Hippocampal formation (tissue), 2 donors: ENCODE measurements at regions not wholly inside any gene's neighbourhood (a gene's known extent, or its start where the extent isn't known, plus 50 kb on each side); places are given as distances from the start of the nearest gene placed in this dataset.
A peak's percentile ranks its signal among the peaks of the same experiment; 100 is the strongest.

Source experiments
- DNase-seq, 2 donors: peaks; one replicate each; lab custom pipeline; 2025; lab: John Stamatoyannopoulos, UW

DNA sequence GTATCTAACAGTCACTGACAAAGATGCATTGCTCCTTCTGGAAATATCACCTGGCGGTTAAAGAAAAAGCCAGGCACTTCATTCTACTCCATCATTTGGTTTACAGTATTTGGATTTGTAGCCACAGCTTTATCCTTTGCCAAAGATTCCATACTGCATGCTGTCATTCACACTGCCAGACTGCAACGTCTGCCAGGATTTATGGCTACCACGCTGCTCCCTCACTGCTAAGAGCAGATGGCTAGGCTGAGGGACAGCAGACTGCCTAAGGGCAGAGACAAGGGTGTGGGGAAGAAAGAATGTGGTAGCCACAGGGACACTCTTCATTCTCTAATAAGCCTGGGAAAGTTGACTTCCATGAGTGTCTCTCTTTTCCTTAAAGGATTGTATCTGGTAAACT is 1047.0 kb downstream of the TUSC7 start:
- DNase-seq, result no peak

DNA sequence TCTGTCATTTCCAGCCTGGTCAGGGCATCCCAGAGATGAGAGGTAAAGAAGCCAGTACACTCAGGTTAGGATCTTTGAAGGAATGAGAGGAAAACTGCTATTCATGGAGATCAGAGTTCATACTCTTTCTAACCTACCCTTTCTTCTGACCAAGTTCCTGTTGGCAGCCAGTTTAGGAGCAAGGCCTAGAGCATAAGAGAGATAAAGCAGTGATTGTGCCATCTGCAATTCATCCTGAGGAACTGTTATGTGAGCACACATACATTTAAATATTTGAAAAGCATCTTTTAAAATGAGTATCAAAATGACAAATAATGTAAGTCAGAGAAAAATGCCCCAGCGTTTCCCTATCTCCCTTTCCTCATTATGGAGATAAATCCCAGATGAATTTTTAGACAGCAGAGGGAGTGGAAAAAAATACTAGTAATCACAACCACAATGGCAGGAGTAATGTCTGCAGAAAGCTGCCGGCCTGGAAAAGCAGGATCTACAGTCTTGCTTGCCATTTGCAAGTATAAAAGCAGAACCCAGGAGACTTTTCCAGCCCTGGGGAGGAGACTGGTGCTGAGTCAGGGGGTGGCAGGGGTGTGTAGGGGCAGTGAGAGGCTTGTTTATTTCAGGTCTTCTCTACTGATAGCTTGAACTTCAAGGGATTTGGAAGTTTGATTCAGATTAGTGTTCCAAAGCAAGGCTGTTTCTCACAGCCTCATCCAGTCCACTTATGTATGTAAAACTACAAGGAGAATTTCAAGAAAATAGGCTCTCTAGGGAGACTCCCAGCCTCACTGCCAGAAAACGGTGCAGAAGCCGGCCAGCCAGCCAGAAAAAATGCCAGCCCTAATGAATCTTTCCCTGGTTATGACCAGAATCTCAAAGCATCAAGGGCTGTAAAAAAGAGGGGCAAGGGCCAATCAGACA is 1052.4 kb downstream of the TUSC7 start:
- DNase-seq, result peak; percentile 24 to 45

DNA sequence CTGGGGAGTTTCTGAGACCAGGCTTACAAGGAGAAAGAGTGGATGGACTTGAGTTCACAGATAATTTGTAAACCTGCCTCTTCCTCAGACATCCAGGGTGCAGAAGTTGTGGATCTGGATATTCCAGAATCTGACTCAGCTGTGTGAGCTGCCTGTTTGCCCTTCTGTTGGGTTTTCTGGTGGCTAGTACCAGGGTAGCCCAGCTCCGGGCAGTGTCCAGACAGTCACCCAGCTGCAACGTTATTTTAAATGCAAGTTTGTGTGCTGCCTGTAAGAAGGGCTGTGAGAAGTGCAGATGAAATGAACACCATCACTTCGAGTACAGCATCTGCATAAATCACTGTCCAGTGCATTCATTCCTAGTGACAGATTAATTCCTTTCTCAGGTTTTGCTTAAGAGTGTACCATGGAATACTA is 1053.0 kb downstream of the TUSC7 start:
- peak in 1 of 2 donors; percentile 45 for DNase-seq

DNA sequence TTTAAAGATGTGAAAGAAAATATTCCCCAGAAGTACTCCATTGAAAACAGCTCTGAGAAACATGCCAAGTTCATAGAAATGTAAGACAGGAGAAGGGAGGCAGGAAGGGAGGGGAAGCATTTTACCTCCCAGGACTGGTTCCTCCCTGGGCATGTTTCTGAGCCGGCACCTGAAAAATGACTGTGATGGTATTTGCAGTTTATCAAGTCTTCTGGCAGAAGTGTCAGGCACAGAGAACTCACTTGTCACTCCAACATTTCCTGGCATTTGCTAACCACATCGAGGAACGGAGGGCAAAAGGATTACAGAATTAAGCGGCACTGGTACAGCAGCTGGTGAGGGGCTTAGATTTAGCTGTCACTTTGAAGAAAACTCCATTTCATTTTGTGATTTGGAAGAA is 1054.0 kb downstream of the TUSC7 start:
- no peak for DNase-seq

DNA sequence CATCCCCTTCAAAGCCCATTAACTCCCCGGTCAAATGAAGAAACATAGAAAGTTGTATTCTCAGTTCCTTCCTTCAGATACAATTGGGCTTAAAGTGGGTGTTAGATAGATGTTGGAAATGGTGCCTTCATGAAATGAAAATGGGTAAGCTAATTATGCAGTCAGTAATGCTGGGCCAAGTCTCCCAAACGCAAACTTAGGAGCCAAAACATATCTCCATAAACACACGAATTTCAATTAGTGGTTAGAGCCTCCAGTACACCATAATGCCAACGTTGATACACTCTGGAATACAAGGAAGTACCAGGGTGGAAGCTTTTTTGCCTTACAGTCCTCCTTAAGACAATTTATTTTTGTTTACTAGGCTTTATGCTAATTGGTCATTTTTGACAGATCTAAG is 1059.0 kb downstream of the TUSC7 start:
- no peak for DNase-seq

DNA sequence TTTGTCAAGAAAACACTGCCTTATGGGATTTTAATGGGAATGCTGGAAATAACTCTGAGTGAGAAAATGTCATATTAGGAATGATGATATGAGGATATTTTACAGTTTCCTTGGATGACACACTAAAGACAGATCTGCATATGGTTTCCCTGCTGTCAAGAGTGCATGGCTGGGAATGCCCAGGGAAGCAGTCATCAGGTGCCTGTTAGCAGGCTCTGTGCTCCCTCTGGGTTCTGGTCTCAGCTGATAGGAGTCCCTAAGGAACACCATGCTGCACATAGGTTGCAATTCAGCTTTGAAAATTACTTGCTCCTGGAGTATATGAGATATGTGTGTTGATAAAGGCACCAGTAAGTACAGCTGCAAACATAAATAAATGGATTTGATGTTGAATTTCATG is 1064.6 kb downstream of the TUSC7 start:
- DNase-seq, result no peak

DNA sequence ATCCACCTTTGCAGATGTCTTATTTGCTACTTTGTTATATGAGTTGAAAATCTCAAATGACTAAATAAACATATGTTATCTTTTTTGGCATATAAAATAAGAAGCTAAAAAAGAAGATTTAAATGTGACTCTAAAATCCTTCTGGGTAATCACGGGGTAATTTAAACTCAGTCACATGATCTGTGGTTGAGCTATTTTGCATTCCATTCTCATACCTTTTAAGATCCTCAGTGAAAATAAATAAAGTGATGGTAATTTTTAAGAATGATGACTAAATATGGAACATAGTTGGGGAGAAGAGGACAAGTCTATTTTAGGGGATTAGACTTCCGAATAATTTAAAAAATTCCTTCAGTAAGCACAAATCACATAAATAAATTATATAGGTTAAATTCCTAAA is 1076.8 kb downstream of the TUSC7 start:
- DNase-seq, result no peak

DNA sequence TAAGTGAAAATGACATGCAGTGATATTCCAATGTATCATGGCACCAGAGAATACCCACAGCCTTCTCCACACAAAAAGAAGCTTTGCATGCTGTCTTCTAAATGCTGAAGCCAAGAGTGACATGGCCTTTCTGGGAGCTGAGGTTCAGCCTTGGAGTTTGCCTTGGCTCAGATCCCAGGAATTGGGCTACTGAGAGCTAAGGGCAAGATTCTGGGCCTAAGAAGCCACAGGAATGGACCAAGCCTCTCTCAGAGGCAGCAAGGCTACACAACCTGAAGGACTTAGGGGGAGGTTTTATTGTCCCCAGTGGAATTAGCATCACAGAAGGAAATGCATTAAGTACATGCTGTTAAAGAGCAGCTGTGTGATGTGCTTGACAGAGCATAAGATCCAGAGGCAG is 1078.5 kb downstream of the TUSC7 start:
- DNase-seq, result no peak

DNA sequence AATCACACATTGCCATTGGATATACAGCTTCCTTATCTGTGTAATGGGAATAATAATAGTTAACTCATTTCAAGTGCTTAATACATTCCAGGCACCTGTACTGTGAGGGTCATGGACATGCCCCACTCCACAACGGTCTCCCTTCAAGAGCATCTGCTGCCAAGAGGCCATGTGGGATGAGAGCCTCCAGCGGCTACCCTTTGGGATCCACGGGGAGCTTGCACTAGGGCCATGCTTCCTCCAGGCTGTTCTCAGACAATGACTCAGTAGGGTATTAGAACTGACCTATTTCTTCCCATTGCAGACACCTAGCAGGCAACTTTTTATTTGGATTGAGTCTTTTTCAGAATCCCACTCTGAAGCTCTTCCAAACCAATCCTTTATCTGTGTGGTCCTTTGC is 1078.9 kb downstream of the TUSC7 start:
- no peak for DNase-seq

DNA sequence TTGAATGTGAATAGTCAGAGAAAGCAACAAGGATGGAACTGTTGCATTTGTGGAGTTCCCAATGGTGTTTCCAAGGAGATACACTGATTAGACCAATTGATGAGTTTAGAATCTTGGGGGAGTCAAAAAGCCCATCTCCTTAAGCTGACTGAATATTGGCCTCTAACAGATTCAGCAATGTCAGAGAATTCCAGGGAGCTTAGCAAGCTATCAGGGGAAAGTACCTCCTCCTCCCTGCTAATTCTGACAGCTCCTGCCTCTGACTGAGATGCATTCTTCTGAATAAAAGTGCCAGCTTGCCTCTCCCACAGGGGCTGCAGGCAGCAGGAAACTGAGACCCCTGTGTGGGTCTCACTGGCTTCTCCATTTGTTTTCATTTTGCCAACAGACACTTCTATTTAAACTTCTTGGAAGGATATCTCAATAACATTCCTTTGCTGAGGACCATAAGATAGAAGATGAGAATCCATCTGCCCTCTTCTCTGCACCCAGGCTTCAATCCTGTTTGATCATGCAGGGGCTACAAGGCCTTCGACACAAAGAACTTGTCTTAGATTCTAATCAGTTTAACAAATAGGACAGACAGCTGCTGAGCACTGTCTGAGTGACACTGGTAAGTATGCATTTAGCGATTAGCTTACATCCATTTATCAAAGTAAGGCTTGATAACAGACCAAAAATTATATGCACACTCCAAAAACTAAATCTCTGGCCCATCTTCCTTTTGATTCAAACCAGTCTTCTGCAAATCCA is 1080.8 kb downstream of the TUSC7 start:
- DNase-seq, result no peak

DNA sequence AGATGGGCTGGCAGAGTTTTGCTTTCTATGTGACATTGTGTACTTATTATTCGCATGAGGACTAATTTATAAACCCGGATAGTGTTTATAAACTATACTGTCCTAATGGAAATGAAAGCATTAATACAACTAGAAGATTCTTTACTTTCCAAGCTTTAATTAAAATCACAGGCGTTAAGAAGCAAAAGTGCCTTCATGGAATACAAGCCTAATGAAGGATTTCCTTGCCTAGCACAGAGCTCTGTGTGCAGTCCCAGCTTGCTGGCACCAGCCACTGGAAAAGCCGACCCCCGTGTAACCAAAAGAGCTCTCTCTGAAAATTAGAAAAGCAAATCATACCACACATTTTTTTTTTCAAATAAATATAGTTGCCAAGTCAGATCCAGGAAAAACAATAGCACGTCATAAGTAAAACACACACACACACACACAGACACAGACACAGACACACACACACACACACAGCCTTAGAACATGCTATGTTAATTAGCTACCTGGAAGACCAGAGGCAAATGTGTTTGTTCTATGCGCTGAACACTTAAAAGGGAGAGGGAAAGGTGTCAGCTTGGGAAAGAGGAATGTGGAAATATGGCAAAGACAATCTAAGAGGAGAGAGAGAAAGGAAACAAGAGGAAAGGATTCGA is 1084.2 kb downstream of the TUSC7 start:
- DNase-seq, result peak in 1 of 2 donors; percentile 33

DNA sequence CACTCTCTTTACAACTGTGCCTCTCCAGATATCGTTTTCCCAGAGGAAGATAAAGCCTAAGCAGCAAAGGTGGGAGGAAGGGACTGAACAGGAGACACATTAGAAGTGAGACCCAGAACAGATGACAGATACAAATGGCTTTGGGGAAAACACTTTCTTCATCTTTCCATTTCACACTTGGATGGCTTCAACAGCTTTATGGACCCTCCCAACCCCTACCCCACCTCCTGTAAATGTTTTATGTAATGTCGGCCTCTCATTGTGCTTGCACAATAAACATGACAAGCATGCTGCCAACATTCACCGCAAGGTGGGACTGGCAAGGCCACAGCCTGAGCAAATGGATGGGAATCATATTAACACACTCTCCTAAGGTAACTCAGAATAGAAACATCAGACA is 1088.6 kb downstream of the TUSC7 start:
- DNase-seq, result no peak

DNA sequence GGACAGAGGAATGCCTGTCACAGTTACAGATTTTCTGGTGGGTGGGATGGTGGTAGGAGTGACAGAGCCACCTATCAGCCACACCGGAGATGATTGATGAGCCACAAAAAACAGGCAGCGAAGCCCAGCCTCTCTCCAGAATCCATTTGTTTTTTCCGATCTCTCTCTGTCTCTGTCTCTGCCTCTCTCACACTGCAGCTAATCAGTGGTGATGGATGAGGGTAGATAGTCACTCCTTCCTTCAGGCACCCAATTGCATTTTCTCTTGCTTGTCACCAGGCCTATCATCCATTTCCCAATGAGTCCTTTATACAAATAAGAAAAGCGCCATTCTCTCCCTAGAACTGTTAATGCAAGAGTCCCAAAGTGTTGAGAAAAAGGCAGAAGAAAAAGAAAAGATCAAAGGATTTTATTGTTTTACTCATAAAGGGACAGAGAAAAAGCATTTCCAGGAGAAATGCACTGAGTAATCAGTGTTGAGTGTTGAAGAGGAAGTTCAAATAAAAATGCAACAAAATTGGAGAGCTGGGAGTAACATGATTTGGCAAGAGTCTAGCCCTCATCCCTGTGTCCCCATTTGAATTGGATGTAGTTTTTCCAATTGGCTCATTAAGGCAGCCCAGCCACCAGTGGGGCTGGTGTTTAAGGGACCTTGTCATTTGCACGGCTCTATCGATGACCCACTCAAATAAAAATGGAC is 1089.3 kb downstream of the TUSC7 start:
- no peak for DNase-seq

DNA sequence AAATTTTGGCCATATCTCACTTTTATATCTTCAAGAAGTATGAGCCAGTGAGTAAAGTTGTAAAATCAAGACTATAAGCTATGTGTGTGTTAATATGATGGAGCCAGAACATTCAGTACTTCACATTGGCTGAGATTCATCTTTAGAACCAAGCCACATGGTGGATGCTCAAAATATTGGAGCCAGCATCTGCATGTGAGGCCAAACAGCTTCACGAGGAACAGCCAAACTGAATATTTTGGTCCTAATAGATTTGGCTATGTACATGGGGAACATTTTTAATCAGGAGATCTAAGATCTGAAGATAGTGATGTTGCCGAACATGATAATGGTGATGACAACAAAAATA is 1089.8 kb downstream of the TUSC7 start:
- no peak for DNase-seq

DNA sequence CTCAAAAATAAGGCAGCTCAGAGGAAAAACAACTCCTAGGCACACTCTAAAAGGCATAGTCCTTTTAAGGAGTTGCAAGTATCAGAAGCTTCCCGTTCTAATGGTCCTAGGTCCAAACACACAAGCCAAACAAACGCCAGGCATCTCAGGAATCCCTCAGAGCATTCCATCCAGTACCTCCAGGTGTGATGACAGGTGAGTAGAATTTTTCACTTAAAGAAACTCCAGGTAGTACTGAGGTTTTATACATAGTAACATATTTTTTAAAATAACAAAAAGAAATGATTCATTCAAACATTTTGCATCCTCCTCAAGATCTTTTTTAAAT is 1092.3 kb downstream of the TUSC7 start:
- no peak for DNase-seq

DNA sequence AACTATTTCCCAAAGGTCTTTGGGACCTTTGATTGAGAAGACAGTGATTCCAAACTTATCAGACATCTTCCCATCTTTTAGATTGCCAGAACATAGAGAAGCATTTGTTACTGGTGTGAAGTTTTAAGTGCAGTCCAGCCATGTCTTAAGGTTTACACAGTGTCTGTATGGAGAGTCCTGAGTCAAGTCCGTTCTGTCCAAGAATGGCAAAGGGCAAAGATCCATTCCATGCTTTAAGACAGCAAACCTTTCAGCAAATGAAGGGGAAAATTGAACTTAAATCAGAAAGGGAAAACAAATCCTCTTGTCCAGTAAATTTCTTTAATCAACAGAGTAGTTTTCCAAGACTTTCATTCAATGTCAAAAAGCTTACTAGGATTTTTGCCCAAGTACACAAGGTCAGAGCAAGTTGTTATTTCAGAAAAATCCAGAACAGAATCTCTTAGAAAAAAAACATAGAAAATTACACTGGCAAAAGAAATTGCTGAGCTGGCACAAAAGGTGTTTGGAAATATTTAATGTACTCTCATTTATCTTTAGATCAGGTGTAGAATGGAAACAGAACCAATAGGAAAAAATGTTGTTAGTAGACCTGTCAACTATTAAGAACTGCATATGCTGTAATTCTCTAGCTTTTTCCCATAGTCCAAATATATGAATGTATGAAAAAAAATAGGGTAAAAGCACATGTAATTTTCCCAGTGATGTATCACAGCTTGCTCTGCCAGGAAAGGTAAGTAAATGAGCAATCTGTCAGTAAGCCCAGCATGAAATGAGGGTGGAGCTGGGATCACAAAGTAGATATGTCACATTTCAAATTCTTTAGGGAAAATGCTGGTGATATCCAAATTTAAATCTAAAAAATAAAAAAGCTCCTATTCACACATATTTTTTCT is 1099.9 kb downstream of the TUSC7 start:
- DNase-seq, result no peak

DNA sequence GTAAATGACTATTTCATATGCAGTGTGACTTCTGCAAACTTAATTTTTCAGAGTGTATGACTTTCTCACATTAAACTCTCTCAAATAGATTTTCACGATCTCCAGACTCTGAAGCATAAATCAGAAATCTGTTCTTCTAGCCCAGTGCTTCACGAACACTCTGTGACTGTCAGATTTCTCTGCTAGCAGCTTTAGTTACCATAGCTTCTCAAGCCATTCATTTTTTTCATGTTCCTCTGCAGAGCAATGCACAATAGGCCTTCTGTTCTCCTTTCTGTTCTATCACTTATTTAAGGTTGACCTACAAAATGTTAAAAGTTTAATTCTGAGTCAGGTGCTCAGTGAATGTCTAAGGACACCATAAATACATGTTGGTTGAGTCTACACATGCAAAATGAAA is 1102.2 kb downstream of the TUSC7 start:
- DNase-seq, result peak in 1 of 2 donors; percentile 39

DNA sequence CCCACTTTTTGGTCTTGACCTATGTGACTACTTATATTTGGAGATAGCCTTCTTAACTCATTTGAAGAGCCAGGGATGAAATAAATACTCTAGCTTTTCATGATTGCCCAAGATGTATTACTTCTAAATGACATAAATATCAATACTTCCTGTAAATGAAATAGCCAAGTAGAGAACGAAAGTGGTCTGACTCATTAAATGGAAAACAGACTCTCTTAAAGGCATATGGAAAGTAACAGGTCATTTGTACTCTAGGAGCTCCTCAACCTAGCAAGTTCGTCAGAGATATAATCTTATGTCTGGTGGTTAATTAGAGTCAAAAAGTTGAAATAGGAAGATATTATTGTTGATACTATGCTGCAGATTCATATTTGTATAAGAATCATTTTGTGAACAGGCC is 1105.4 kb downstream of the TUSC7 start:
- DNase-seq, result no peak

DNA sequence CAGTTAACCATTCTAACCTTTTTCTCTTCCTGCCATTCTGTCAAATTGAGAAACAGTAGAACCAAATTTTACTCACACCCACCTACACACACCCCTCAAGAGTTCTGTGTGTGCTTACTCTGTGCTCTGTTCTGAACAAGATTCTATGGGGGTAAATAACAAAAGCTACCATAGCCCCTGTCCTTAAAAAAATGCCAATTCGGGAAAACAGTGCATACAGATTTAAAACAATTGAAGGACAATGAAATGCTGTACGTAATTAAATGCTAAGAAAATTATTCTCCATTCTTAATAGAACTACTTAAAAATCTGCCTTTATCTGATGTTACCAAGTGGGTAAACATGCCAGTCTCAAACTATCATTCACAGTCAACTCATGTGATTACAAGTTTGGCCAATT is 1107.5 kb downstream of the TUSC7 start:
- DNase-seq, result no peak

DNA sequence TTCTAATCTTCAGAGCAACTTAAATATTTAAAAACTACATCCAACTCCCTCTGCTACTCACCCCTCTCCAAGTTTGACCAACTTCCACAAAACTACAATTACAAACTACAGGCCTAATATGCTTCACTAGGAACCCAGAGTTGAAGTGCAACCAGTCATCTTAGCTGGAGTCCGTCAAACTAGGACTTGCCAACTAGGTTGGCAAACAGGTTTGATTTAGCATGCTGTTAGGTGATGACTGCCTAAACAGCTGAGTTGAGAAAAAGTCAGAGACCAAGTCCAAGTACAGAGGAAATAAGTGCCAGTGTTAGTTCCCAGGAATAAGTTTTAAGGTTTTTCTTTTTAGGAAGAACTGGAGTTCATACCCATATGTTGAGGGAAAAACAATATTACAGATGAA is 1109.0 kb downstream of the TUSC7 start:
- no peak for DNase-seq

DNA sequence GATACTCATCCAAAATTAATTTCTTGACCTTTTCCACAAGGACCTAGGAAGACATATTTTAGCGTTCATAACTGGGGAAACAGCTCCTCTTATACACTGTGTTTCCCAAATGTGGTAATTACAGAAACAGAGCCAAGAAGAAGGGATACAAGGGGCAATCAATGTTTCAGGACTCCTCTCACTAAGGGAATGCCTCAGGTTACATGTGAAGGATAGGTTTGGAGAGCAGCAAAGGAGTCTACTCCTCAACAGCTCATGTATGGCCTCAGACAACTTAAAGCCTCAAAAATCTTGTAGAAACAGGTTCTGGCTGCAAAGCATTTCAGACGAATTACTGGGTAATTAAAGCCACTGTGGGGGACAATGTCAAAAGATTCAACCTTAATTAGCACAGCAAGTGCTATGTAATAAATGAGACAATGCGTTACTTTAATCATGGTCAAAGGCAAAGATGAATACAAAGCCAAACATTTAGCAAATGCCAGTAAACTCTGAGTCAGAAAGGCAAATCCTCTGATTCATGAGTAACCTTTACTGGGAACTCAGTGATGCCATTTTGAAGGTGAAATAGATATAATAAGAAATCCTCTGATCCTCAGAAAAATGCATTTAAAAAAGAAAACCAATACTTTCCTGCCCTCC is 1111.2 kb downstream of the TUSC7 start:
- no peak for DNase-seq
